GM12878 (cell line): ENCODE measurements at regions not wholly inside any gene's neighbourhood (a gene's known extent, or its start where the extent isn't known, plus 50 kb on each side); places are given as distances from the start of the nearest gene placed in this dataset.

Source experiments
- ATAC-seq: fragments of 200-7000 bp; cut with Tn5 transposase; 3 replicates; pipeline ENCODE4 v1.9.1; 2020; ENCODE audit warnings: mild to moderate bottlenecking, moderate library complexity
- BruUV-seq: library from RNA; stranded (reverse); fragments of 400-500 nt; replicated peaks from 2 replicates; lab custom pipeline; 2021; lab: Mats Ljungman, UMichigan
- CTCF ChIA-PET: fragments of 300-600 bp; sonication (Branson Sonifier 250); formaldehyde crosslinking; extraction: SDS; loops from one replicate; lab custom pipeline; 2021; ENCODE audit warnings: inconsistent platforms; lab: Yijun Ruan, JAX
- POLR2A ChIA-PET: fragments of 350-600 bp; formaldehyde crosslinking; extraction: SDS; loops from one replicate; lab custom pipeline; 2021; ENCODE audit warnings: inconsistent platforms; lab: Charles Lee
- RAD21 ChIA-PET: fragments of 300-600 bp; sonication (Branson Sonifier 250); formaldehyde crosslinking; loops from one replicate; lab custom pipeline; 2023; ENCODE audit warnings: antibody characterized with exemption; ENCODE audit not compliant: unreplicated experiment; lab: Charles Lee
- SMC1A ChIA-PET: fragments of 300-600 bp; sonication (Branson Sonifier 250); formaldehyde crosslinking; loops from one replicate; lab custom pipeline; 2023; ENCODE audit not compliant: unreplicated experiment, uncharacterized antibody; lab: Charles Lee
- DNase-seq: peaks from one replicate; pipeline ENCODE4 v3.0.0-alpha.2; 2011; ENCODE audit warnings: low read depth, low spot score
- FAIRE-seq: peaks from 3 replicates; lab custom pipeline; 2011; peaks lifted over from hg19 to GRCh38; lab: Jason Lieb, UNC
- H2AFZ ChIP-seq: 2 replicates; pipeline ENCODE4 v1.6.0; 2011; ENCODE audit warnings: low read depth, low read length, control low read depth; ENCODE audit not compliant: control insufficient read depth
- H3K27ac ChIP-seq: 2 replicates; pipeline ENCODE4 v1.5.1; 2011; ENCODE audit warnings: control low read depth; ENCODE audit not compliant: control insufficient read depth, insufficient read depth
- H3K27me3 ChIP-seq, 2 experiments: replicated peaks in 1 of 2; 2 replicates each; pipeline versions ENCODE4 v1.6.0 to v1.6.1; 2011; ENCODE audit warnings: low read length in 1 of 2; ENCODE audit not compliant: control insufficient read depth in 2 of 2, insufficient read depth in 2 of 2
- H3K36me3 ChIP-seq, 2 experiments: 2 replicates each; pipeline ENCODE4 v1.5.1; 2011; ENCODE audit warnings: low read length in 1 of 2; ENCODE audit not compliant: control insufficient read depth in 2 of 2, insufficient read depth in 2 of 2
- H3K4me1 ChIP-seq: 2 replicates; pipeline ENCODE4 v1.6.1; 2011; ENCODE audit warnings: mild to moderate bottlenecking, low read length, moderate library complexity, mixed read lengths; ENCODE audit not compliant: control insufficient read depth, insufficient read depth
- H3K4me2 ChIP-seq: 2 replicates; pipeline ENCODE4 v1.6.0; 2011; ENCODE audit warnings: control low read depth; ENCODE audit not compliant: control insufficient read depth, insufficient read depth
- H3K4me3 ChIP-seq: fragments of 200-600 bp; sonication (generic); 2 replicates; pipeline ENCODE4 v1.5.1; 2016
- H3K79me2 ChIP-seq: 2 replicates; pipeline ENCODE4 v1.6.0; 2011; ENCODE audit warnings: low read length; ENCODE audit not compliant: control insufficient read depth, insufficient read depth
- H3K9ac ChIP-seq: 2 replicates; pipeline ENCODE4 v1.8.0; 2011; ENCODE audit warnings: low read length, control low read depth, mixed read lengths; ENCODE audit not compliant: control insufficient read depth, insufficient read depth
- H3K9me3 ChIP-seq: replicated peaks from 3 replicates; pipeline ENCODE4 v1.5.1; 2011; ENCODE audit warnings: mild to moderate bottlenecking, low read length; ENCODE audit not compliant: control insufficient read depth, insufficient read depth
- H4K20me1 ChIP-seq: 2 replicates; pipeline ENCODE4 v1.6.0; 2011; ENCODE audit not compliant: control insufficient read depth, insufficient read depth
- FOXK2 ChIP-seq: fragments of 450-650 bp; IDR thresholded peaks from 2 replicates; pipeline ENCODE4 v1.6.1; 2017; ENCODE audit warnings: mild to moderate bottlenecking, moderate library complexity
- KAT2A ChIP-seq: conservative IDR thresholded peaks from 2 replicates; pipeline ENCODE4 v1.6.1; 2011; ENCODE audit warnings: low read depth, low read length; ENCODE audit not compliant: control insufficient read depth
- RAD21 ChIP-seq: IDR thresholded peaks from 2 replicates; pipeline ENCODE4 v1.6.1; 2011; ENCODE audit warnings: mild to moderate bottlenecking, low read depth, low read length, moderate library complexity; ENCODE audit not compliant: insufficient read depth
- SMARCA5 ChIP-seq: fragments of 450-650 bp; IDR thresholded peaks from 2 replicates; pipeline ENCODE4 v1.6.1; 2017; ENCODE audit warnings: mild to moderate bottlenecking
- SMC3 ChIP-seq: IDR thresholded peaks from 2 replicates; pipeline ENCODE4 v1.6.1; 2011; ENCODE audit warnings: low read length, improper control_type of control experiment, borderline replicate concordance
- STAT1 ChIP-seq: fragments of 450-650 bp; conservative IDR thresholded peaks from 2 replicates; pipeline ENCODE4 v1.6.1; 2014; ENCODE audit warnings: antibody characterized with exemption, mild to moderate bottlenecking
- ZNF217 ChIP-seq: fragments of 450-650 bp; IDR thresholded peaks from 2 replicates; pipeline ENCODE4 v1.6.1; 2017; ENCODE audit warnings: antibody characterized with exemption, mild to moderate bottlenecking
- WGBS: methylation state at CpG from one replicate; pipeline ENCODE4 v1.1.6; 2016; ENCODE audit warnings: low lambda C conversion rate; ENCODE audit not compliant: insufficient replicate concordance, insufficient coverage; ENCODE audit errors: missing lambda C conversion rate; 5-methylcytosine and 5-hydroxymethylcytosine counted together
- in situ Hi-C: fragments of 300-500 bp; cut with MboI; formaldehyde crosslinking; loops from 9 replicates; pipeline ENCODE4 v1.14.3; 2018; ENCODE audit warnings: mixed read lengths
- intact Hi-C: fragments of 100-400 bp; cut with micrococcal nuclease; formaldehyde crosslinking; loops from one replicate; pipeline ENCODE4 v1.14.2; 2022; ENCODE audit not compliant: unreplicated experiment
- TF ChIP-seq, protein P1 (sequence below): fragments of 450-650 bp; IDR thresholded peaks from 2 replicates; pipeline ENCODE4 v1.6.1; 2017; ENCODE audit warnings: borderline replicate concordance

- TF ChIP-seq SMARCA5 (no peak), ZNF217 (no peak), KAT2A (no peak), FOXK2 (no peak), RAD21 (no peak), STAT1 (no peak), SMC3 (no peak)
- TF ChIP-seq, protein P1, sequence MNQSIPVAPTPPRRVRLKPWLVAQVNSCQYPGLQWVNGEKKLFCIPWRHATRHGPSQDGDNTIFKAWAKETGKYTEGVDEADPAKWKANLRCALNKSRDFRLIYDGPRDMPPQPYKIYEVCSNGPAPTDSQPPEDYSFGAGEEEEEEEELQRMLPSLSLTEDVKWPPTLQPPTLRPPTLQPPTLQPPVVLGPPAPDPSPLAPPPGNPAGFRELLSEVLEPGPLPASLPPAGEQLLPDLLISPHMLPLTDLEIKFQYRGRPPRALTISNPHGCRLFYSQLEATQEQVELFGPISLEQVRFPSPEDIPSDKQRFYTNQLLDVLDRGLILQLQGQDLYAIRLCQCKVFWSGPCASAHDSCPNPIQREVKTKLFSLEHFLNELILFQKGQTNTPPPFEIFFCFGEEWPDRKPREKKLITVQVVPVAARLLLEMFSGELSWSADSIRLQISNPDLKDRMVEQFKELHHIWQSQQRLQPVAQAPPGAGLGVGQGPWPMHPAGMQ = no peak
- TF ChIP-seq, all 136 proteins: peak for 0
- SMC1A ChIA-PET = no interaction called here
- H3K4me2 ChIP-seq = no peak overlapping the region
- 28% methylated on average over 15 of the region's 15 CpGs for WGBS
- DNase-seq (no peak), ATAC-seq (no peak), FAIRE-seq (no peak)
- H3K27ac ChIP-seq = no peak overlapping the region
- no TSS peak for BruUV-seq
- H3K79me2 ChIP-seq = no peaks in the 10 kb centered on the region
- no peaks in the 10 kb centered on the region for H3K36me3 ChIP-seq
- H3K4me1 ChIP-seq = no peaks in the 10 kb centered on the region
- no peak overlapping the region for H2AFZ ChIP-seq
- no peaks in the 10 kb centered on the region for H3K27me3 ChIP-seq
- no peaks in the 10 kb centered on the region for H3K9me3 ChIP-seq
- POLR2A ChIA-PET = no interaction called here
- no peak overlapping the region for H3K9ac ChIP-seq
- H4K20me1 ChIP-seq = no peaks in the 10 kb centered on the region
- RAD21 ChIA-PET = no interaction called here
- CTCF ChIA-PET = no interaction called here
- intact Hi-C loops = no loop called here
- in situ Hi-C loops = loop anchor here (5.0 kb wide), 1 partner anchor 1676 kb away; no protein-coding TSS in a partner anchor
- no peak overlapping the region for H3K4me3 ChIP-seq
These were observed 98.8 kb downstream of the CRYBB2 start for GRCh38 chr22:25318081-25318823.
